ENCODE measurements at regions not wholly inside any gene's neighbourhood (a gene's known extent, or its start where the extent isn't known, plus 50 kb on each side); places are given as distances from the start of the nearest gene placed in this dataset.

DNA sequence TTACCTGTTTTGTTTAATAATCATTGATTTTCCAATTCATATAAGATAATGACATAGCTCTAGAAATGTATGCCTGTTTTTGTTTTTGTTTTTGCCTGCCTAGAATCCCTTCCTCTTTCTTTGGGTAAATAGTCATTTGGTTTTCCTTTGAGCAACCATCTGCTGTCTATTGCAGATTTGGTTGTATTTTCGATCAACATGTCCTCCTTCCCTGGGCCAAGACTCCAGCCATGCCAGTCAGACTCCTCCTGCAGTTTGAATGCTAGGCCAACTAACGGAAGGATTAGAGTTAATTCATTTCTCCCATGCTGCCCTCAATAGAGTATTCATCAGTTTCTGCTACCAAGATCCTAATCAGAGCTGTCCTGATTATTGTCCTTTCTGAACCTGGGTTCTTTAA is 67.1 kb downstream of the MAIP1 start:
- Histone ChIP-seq H2AFZ (ENCODE audit: low read depth, low read length) (no peak overlapping the region), H3K27me3 (ENCODE audit: control insufficient read depth in 2 of 2, insufficient read depth in 2 of 2, low read length in 2 of 2) (peaks cover 0 to 3% of the 10 kb centered on the region in 2 experiments), H3K9me1 (replicated peaks; ENCODE audit: control insufficient read depth, extremely low read depth, insufficient read depth, low read length) (no peaks in the 10 kb centered on the region), H3K79me2 (ENCODE audit: control insufficient read depth, insufficient read depth, low read length) (no peaks in the 10 kb centered on the region), H3K36me3 (ENCODE audit: control insufficient read depth in 2 of 2, extremely low read depth in 1 of 2, insufficient read depth in 2 of 2, low read length in 2 of 2) (no peaks in the 10 kb centered on the region), H3K4me3 (replicated peaks in 1 of 3; ENCODE audit: insufficient read depth in 1 of 3, low read depth in 1 of 3, low read length in 3 of 3) (no peak overlapping the region), H4K20me1 (replicated peaks; ENCODE audit: control insufficient read depth, extremely low read depth, insufficient read depth, low read length) (no peaks in the 10 kb centered on the region), H3K9me3 (replicated peaks; ENCODE audit: control insufficient read depth, insufficient read depth, low read length) (no peaks in the 10 kb centered on the region), H3K4me1 (ENCODE audit: control insufficient read depth, extremely low read depth, insufficient read depth, low read length) (peaks cover 7% of the 10 kb centered on the region), H3K9ac (replicated peaks; ENCODE audit: extremely low read depth, insufficient read depth, low read length) (no peak overlapping the region), H3K4me2 (ENCODE audit: insufficient read depth, low read length) (no peak overlapping the region), H3K27ac (ENCODE audit: insufficient read depth, low read depth, low read length) (no peak overlapping the region)
- dilution Hi-C loops (cut with MboI; ENCODE audit: extremely low pct_ligation_motif_present, low sequenced_read_pairs) (no loop called here), intact Hi-C loops (cut with micrococcal nuclease) (no loop called here)
- no peak for TF ChIP-seq EZH2 (IDR thresholded peaks at IDR 0.05; ENCODE audit: borderline replicate concordance, low read depth, low read length, severe bottlenecking)
- POLR2A ChIA-PET = no interaction called here
- no peak for DNase-seq (ENCODE audit: low read depth, low spot score)
- FAIRE-seq = no peak
- no TSS peak for BruUV-seq (replicated peaks)
- CTCF ChIA-PET = interaction anchor here (0.5 kb wide), 1 partner anchor 524 kb away, joined by 5 read pairs; no protein-coding TSS in a partner anchor

DNA sequence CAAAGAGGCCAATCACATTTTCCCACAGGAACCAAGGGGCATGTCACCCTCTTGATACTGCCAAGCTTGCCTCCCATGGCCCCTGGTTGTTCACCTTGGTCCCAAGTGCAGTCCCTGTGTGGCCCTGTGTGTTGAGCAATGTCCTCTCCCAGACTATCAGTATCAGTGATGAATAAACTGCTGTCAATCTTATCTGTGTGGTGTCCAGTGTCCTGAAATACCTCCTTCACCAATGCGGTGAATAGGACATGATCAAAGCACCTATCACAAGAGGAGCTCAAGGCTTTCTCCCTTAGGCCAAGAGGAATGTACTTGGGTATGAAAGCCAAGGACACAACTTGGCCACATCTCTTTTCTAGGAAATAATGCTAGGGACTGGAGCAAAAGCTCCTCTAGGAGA is 68.2 kb downstream of the MAIP1 start:
- intact Hi-C loops (cut with micrococcal nuclease) = no loop called here
- no peaks in the 10 kb centered on the region for H3K9me3 ChIP-seq (replicated peaks; ENCODE audit: control insufficient read depth, insufficient read depth, low read length)
- no peaks in the 10 kb centered on the region for H3K9me1 ChIP-seq (replicated peaks; ENCODE audit: control insufficient read depth, extremely low read depth, insufficient read depth, low read length)
- no peak overlapping the region for H3K27ac ChIP-seq (ENCODE audit: insufficient read depth, low read depth, low read length)
- no peak overlapping the region for H3K4me2 ChIP-seq (ENCODE audit: insufficient read depth, low read length)
- H3K4me1 ChIP-seq (ENCODE audit: control insufficient read depth, extremely low read depth, insufficient read depth, low read length) = peaks cover 7% of the 10 kb centered on the region
- H2AFZ ChIP-seq (ENCODE audit: low read depth, low read length) = no peak overlapping the region
- POLR2A ChIA-PET = no interaction called here
- TF ChIP-seq, protein P1, sequence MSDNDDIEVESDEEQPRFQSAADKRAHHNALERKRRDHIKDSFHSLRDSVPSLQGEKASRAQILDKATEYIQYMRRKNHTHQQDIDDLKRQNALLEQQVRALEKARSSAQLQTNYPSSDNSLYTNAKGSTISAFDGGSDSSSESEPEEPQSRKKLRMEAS (IDR thresholded peaks at IDR 0.05; ENCODE audit: insufficient read depth, insufficient read length) = no peak
- TF ChIP-seq, protein P2, sequence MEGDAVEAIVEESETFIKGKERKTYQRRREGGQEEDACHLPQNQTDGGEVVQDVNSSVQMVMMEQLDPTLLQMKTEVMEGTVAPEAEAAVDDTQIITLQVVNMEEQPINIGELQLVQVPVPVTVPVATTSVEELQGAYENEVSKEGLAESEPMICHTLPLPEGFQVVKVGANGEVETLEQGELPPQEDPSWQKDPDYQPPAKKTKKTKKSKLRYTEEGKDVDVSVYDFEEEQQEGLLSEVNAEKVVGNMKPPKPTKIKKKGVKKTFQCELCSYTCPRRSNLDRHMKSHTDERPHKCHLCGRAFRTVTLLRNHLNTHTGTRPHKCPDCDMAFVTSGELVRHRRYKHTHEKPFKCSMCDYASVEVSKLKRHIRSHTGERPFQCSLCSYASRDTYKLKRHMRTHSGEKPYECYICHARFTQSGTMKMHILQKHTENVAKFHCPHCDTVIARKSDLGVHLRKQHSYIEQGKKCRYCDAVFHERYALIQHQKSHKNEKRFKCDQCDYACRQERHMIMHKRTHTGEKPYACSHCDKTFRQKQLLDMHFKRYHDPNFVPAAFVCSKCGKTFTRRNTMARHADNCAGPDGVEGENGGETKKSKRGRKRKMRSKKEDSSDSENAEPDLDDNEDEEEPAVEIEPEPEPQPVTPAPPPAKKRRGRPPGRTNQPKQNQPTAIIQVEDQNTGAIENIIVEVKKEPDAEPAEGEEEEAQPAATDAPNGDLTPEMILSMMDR (IDR thresholded peaks at IDR 0.05; ENCODE audit: extremely low read depth in 1 of 2, insufficient read depth in 1 of 2, low read depth in 1 of 2, low read length in 2 of 2) = no peak
- TF ChIP-seq JUN (IDR thresholded peaks at IDR 0.05; ENCODE audit: borderline replicate concordance, insufficient read depth, insufficient read length, low read depth) = no peak
- TF ChIP-seq GATA2 (IDR thresholded peaks at IDR 0.05; ENCODE audit: insufficient read depth, insufficient read length, low read depth, low read length) = no peak
- no peak for TF ChIP-seq FOS (IDR thresholded peaks at IDR 0.05; ENCODE audit: borderline replicate concordance, insufficient read depth, low read length)
- no peak for TF ChIP-seq EZH2 (IDR thresholded peaks at IDR 0.05; ENCODE audit: borderline replicate concordance, low read depth, low read length, severe bottlenecking)
- no peak for TF ChIP-seq POLR2A (IDR thresholded peaks at IDR 0.05; ENCODE audit: low read depth, low read length)
- TF ChIP-seq MYC (IDR thresholded peaks at IDR 0.05; ENCODE audit: low read depth, low read length) = no peak
- no peak for TF ChIP-seq POLR2AphosphoS5 (IDR thresholded peaks at IDR 0.05; ENCODE audit: insufficient read depth, low read depth, low read length)
- FAIRE-seq (no peak), DNase-seq (ENCODE audit: low read depth, low spot score) (no peak)
- H3K9ac ChIP-seq (replicated peaks; ENCODE audit: extremely low read depth, insufficient read depth, low read length) = no peak overlapping the region
- dilution Hi-C loops (cut with MboI; ENCODE audit: extremely low pct_ligation_motif_present, low sequenced_read_pairs) = no loop called here
- no peaks in the 10 kb centered on the region for H4K20me1 ChIP-seq (replicated peaks; ENCODE audit: control insufficient read depth, extremely low read depth, insufficient read depth, low read length)
- CTCF ChIA-PET = interaction anchor here (1.1 to 1.4 kb wide), 2 partner anchors 17 to 43 kb away, joined by 3 to 4 read pairs; no protein-coding TSS in a partner anchor
- no peaks in the 10 kb centered on the region for H3K79me2 ChIP-seq (ENCODE audit: control insufficient read depth, insufficient read depth, low read length)
- H3K36me3 ChIP-seq (ENCODE audit: control insufficient read depth in 2 of 2, extremely low read depth in 1 of 2, insufficient read depth in 2 of 2, low read length in 2 of 2) = no peaks in the 10 kb centered on the region
- BruUV-seq (replicated peaks) = no TSS peak
- no peak overlapping the region for H3K4me3 ChIP-seq (replicated peaks in 1 of 3; ENCODE audit: insufficient read depth in 1 of 3, low read depth in 1 of 3, low read length in 3 of 3)
- peaks cover 0 to 3% of the 10 kb centered on the region in 2 experiments for H3K27me3 ChIP-seq (ENCODE audit: control insufficient read depth in 2 of 2, insufficient read depth in 2 of 2, low read length in 2 of 2)

All from endothelial cell of umbilical vein (primary cell).